Nephron progenitor cell (in vitro differentiated cells): ENCODE measurements at regions not wholly inside any gene's neighbourhood (a gene's known extent, or its start where the extent isn't known, plus 50 kb on each side); places are given as distances from the start of the nearest gene placed in this dataset.

Source experiments
- DNase-seq: peaks from one replicate; pipeline ENCODE4 v3.0.0; 2021
- H3K27ac Mint-ChIP-seq: 2 replicates; pipeline ENCODE4 v1.8.0; 2021; ENCODE audit warnings: mild to moderate bottlenecking, moderate library complexity, mixed read lengths
- H3K27me3 Mint-ChIP-seq: 2 replicates; pipeline ENCODE4 v1.8.0; 2021; ENCODE audit warnings: mild to moderate bottlenecking, low read depth, mixed read lengths; ENCODE audit not compliant: poor library complexity
- H3K36me3 Mint-ChIP-seq: 2 replicates; pipeline ENCODE4 v1.8.0; 2021; ENCODE audit warnings: low read depth, mixed read lengths
- H3K4me1 Mint-ChIP-seq: 2 replicates; pipeline ENCODE4 v1.8.0; 2021; ENCODE audit warnings: mixed read lengths
- H3K4me3 Mint-ChIP-seq: 2 replicates; pipeline ENCODE4 v1.8.0; 2021; ENCODE audit warnings: mild to moderate bottlenecking, moderate library complexity, mixed read lengths
- H3K9me3 Mint-ChIP-seq: 2 replicates; pipeline ENCODE4 v1.8.0; 2021; ENCODE audit warnings: mild to moderate bottlenecking, moderate library complexity, mixed read lengths
- CTCF ChIP-seq: fragments of 200-600 bp; sonication (generic); IDR thresholded peaks from 2 replicates; pipeline ENCODE4 v1.5.0; 2021; ENCODE audit warnings: antibody characterized with exemption

DNA sequence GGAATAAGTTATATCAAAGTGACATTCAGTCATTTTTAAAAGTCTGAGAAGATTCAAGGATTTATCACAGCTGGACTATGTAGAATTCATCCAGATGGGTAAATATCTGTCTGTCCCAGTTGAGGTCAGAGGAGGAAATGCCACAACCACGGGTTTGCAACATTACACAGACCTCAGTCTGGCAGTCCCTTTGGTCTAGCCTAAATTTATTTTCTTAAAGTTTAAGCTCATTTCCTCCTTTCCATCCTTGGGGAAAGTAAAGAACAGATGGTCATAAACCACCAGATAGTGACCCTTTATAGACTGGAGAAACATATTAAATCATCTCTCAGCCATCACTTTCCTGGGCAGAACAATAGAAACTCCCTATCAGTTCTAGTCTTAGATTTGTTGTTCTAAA lies 238.4 kb upstream of the DDI1 start:
- DNase-seq, result no peak
- no peak for TF ChIP-seq CTCF
- H3K9me3 Mint-ChIP-seq, result no peaks in the 10 kb centered on the region
- H3K36me3 Mint-ChIP-seq, result no peaks in the 10 kb centered on the region
- no peak overlapping the region for H3K27ac Mint-ChIP-seq
- H3K27me3 Mint-ChIP-seq, result peaks cover 6% of the 10 kb centered on the region
- no peaks in the 10 kb centered on the region for H3K4me1 Mint-ChIP-seq
- no peak overlapping the region for H3K4me3 Mint-ChIP-seq

DNA sequence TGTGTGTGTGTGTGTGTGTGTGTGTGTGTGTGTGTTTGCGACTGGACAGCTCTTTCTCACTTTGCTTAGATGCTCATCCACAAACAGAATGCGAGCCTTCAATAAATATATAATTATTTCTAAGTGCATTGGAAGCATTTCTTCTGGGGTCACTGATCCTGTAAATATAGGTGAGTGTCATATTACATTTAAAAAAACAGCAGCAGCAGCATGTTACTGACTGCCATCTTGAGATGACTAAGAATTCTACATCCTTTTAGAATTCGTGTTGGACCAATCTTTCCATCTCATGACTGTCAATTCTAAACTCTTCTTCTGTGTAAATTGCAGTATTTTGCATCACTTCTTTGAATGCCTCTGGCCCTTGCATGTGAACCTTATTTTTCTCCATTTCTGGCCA lies 238.0 kb upstream of the DDI1 start:
- Mint-ChIP-seq H3K27me3 (peaks cover 6% of the 10 kb centered on the region), H3K4me3 (no peak overlapping the region), H3K27ac (no peak overlapping the region), H3K9me3 (no peaks in the 10 kb centered on the region), H3K36me3 (no peaks in the 10 kb centered on the region), H3K4me1 (no peaks in the 10 kb centered on the region)
- no peak for DNase-seq
- TF ChIP-seq CTCF, result no peak

GRCh38 chr11:103800406-103801114 lies 235.9 kb upstream of the DDI1 start:
- TF ChIP-seq CTCF, result no peak
- no peak for DNase-seq
- Mint-ChIP-seq H3K27ac (no peak overlapping the region), H3K4me1 (no peaks in the 10 kb centered on the region), H3K27me3 (peaks cover 2% of the 10 kb centered on the region), H3K4me3 (no peak overlapping the region), H3K36me3 (no peaks in the 10 kb centered on the region), H3K9me3 (no peaks in the 10 kb centered on the region)

- no peaks in the 10 kb centered on the region for H3K36me3 Mint-ChIP-seq
- H3K4me1 Mint-ChIP-seq, result no peaks in the 10 kb centered on the region
- no peak overlapping the region for H3K4me3 Mint-ChIP-seq
- H3K9me3 Mint-ChIP-seq, result no peaks in the 10 kb centered on the region
- H3K27ac Mint-ChIP-seq, result no peak overlapping the region
- no peaks in the 10 kb centered on the region for H3K27me3 Mint-ChIP-seq
- no peak for DNase-seq
- TF ChIP-seq CTCF, result no peak
These were observed 233.4 kb upstream of the DDI1 start for GRCh38 chr11:103803062-103803461.

DNA sequence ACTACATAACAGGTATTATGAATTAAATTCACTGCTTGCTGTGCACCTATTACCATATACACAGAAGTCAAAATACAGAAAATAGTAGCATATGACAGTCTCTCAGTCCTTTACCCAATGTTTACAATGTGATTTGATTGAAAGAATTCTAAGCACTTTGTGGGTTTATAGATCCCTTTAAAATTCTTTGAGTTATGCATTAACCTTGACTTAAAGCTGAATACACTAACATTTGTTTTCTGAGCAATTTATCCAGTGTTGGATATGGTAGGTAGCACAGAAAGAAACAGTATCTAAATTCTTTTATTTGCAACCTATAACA lies 230.8 kb upstream of the DDI1 start:
- Mint-ChIP-seq H3K4me1 (no peaks in the 10 kb centered on the region), H3K9me3 (no peaks in the 10 kb centered on the region), H3K27me3 (no peaks in the 10 kb centered on the region), H3K4me3 (no peak overlapping the region), H3K27ac (no peak overlapping the region), H3K36me3 (no peaks in the 10 kb centered on the region)
- DNase-seq, result no peak
- TF ChIP-seq CTCF, result no peak

GRCh38 chr11:103806130-103806895 lies 230.1 kb upstream of the DDI1 start:
- Mint-ChIP-seq H3K27me3 (no peaks in the 10 kb centered on the region), H3K9me3 (no peaks in the 10 kb centered on the region), H3K4me3 (no peak overlapping the region), H3K4me1 (no peaks in the 10 kb centered on the region), H3K36me3 (no peaks in the 10 kb centered on the region), H3K27ac (no peak overlapping the region)
- DNase-seq, result no peak
- no peak for TF ChIP-seq CTCF
